RWPE2 (cell line): ENCODE measurements at regions not wholly inside any gene's neighbourhood (a gene's known extent, or its start where the extent isn't known, plus 50 kb on each side); places are given as distances from the start of the nearest gene placed in this dataset.
A peak's percentile ranks its signal among the peaks of the same experiment; 100 is the strongest.

Experiments
- ATAC-seq: fragments of 200-7000 bp; cut with Tn5 transposase; 3 replicates; pipeline ENCODE4 v1.9.1; 2021; ENCODE audit warnings: low read depth
- DNase-seq: peaks from one replicate; pipeline ENCODE4 v3.0.0-alpha.2; 2020; ENCODE audit warnings: low spot score
- H3K27ac ChIP-seq: fragments of 450-650 bp; 2 replicates; pipeline ENCODE4 v1.5.1; 2017; ENCODE audit warnings: mild to moderate bottlenecking; ENCODE audit not compliant: poor library complexity, severe bottlenecking
- H3K27me3 ChIP-seq: fragments of 250-450 bp; sonication (Bioruptor Pico); 2 replicates; pipeline ENCODE4 v1.5.1; 2021; ENCODE audit warnings: mild to moderate bottlenecking, moderate library complexity; ENCODE audit not compliant: insufficient read depth, poor library complexity, severe bottlenecking
- H3K36me3 ChIP-seq: fragments of 250-450 bp; sonication (Bioruptor Pico); 2 replicates; pipeline ENCODE4 v1.5.1; 2020; ENCODE audit warnings: low read depth, mild to moderate bottlenecking, moderate library complexity
- H3K4me1 ChIP-seq: fragments of 250-450 bp; sonication (Bioruptor Pico); 2 replicates; pipeline ENCODE4 v1.5.1; 2021; ENCODE audit warnings: mild to moderate bottlenecking, moderate library complexity; ENCODE audit not compliant: insufficient read depth, poor library complexity, severe bottlenecking
- H3K4me3 ChIP-seq: fragments of 250-450 bp; sonication (Bioruptor Pico); 2 replicates; pipeline ENCODE4 v1.5.1; 2021; ENCODE audit warnings: mild to moderate bottlenecking, moderate library complexity; ENCODE audit not compliant: severe bottlenecking
- H3K9me3 ChIP-seq: fragments of 250-450 bp; sonication (Bioruptor Pico); 2 replicates; pipeline ENCODE4 v1.5.1; 2021; ENCODE audit warnings: mild to moderate bottlenecking, moderate library complexity; ENCODE audit not compliant: severe bottlenecking
- CTCF ChIP-seq: fragments of 450-650 bp; IDR thresholded peaks from one replicate; pipeline ENCODE4 v1.5.1; 2017; ENCODE audit warnings: mild to moderate bottlenecking, moderate library complexity; ENCODE audit not compliant: poor library complexity, severe bottlenecking

- TF ChIP-seq CTCF = no peak
- H3K4me3 ChIP-seq = no peak overlapping the region
- H3K4me1 ChIP-seq = no peaks in the 10 kb centered on the region
- no peaks in the 10 kb centered on the region for H3K27me3 ChIP-seq
- H3K27ac ChIP-seq = no peak overlapping the region
- no peaks in the 10 kb centered on the region for H3K9me3 ChIP-seq
- DNase-seq = no peak
- no peaks in the 10 kb centered on the region for H3K36me3 ChIP-seq
- no peak for ATAC-seq
These were observed 148.4 kb upstream of the ITM2A start for GRCh38 chrX:79515529-79515928.

GRCh38 chrX:79511799-79512198 lies 144.7 kb upstream of the ITM2A start:
- H3K27ac ChIP-seq = no peak overlapping the region
- H3K4me1 ChIP-seq = no peaks in the 10 kb centered on the region
- H3K9me3 ChIP-seq = no peaks in the 10 kb centered on the region
- ATAC-seq (no peak), DNase-seq (no peak)
- TF ChIP-seq CTCF = no peak
- no peak overlapping the region for H3K4me3 ChIP-seq
- no peaks in the 10 kb centered on the region for H3K36me3 ChIP-seq
- no peaks in the 10 kb centered on the region for H3K27me3 ChIP-seq

DNA sequence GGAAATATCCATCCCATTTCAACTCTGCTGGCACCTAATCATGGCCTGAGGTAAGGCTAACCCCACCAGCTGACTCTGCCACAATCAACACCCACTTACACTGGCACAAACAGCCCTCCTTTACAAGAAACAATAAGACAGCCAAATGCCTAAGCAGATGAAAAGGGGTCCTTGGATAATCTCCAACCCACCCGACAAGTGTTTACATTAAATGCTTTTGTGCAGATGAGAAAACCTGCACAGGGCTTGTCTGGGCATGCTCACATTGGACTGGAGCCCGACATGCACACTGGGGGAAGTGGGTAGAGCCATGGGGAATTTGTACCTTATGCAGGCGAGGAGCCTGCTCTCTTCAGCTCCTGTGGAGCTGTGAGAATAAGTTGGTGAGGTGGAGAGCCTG lies 138.9 kb upstream of the ITM2A start:
- Histone ChIP-seq H3K27me3 (no peaks in the 10 kb centered on the region), H3K36me3 (no peaks in the 10 kb centered on the region), H3K27ac (no peak overlapping the region), H3K4me3 (no peak overlapping the region), H3K4me1 (no peaks in the 10 kb centered on the region), H3K9me3 (no peaks in the 10 kb centered on the region)
- no peak for ATAC-seq
- no peak for TF ChIP-seq CTCF
- no peak for DNase-seq

DNA sequence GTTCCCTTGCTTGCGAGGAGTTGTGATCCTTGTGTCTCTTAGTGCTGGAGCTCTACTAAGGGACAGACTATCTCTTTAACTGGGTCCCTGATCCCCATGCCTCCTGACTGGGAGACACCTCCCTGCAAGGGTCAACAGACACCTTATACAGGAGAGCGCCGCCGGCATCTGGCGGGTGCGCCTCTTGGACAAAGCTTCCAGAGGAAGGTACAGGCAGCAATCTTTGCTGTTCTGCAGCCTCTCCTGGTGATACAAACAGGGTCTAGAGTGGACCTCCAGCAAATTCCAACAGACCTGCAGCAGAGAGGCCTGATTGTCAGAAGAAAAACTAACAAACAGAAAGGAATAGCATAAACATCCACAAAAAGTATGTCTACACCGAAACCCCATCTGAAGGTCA lies 115.6 kb upstream of the ITM2A start:
- no peak overlapping the region for H3K27ac ChIP-seq
- ATAC-seq (no peak), DNase-seq (no peak)
- H3K27me3 ChIP-seq = no peaks in the 10 kb centered on the region
- no peaks in the 10 kb centered on the region for H3K36me3 ChIP-seq
- H3K9me3 ChIP-seq = no peaks in the 10 kb centered on the region
- no peaks in the 10 kb centered on the region for H3K4me1 ChIP-seq
- no peak for TF ChIP-seq CTCF
- no peak overlapping the region for H3K4me3 ChIP-seq

- ATAC-seq (no peak), DNase-seq (no peak)
- Histone ChIP-seq H3K4me3 (no peak overlapping the region), H3K27me3 (no peaks in the 10 kb centered on the region), H3K9me3 (no peaks in the 10 kb centered on the region), H3K4me1 (no peaks in the 10 kb centered on the region), H3K36me3 (no peaks in the 10 kb centered on the region), H3K27ac (no peak overlapping the region)
- TF ChIP-seq CTCF = peak; percentile 9
These were observed 110.6 kb upstream of the ITM2A start for GRCh38 chrX:79477691-79478090.
